ENCODE measurements at regions not wholly inside any gene's neighbourhood (a gene's known extent, or its start where the extent isn't known, plus 50 kb on each side); places are given as distances from the start of the nearest gene placed in this dataset.
A peak's percentile ranks its signal among the peaks of the same experiment; 100 is the strongest.
"Not testable (repeated sequence)": the region's sequence is repeated elsewhere in the genome, so short reads cannot be mapped to it uniquely, and the experiment has no call there.

DNA sequence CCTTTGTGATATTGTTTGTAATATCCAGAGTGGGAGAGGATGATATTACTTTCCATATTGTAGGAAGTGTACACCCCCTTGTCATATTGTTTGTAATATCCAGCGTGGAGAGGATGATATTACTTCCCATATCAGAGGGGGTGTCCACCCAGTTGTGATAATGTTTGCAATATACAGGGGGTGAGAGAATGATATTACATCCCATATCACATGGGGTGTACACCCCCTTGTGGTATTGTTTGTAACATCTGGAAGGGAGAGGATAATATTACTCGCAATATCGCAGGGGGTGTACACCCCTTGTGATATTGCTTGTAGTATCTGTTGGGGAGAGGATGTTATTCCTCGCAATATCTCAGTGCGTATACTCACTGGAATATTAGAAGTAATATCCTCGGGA is 61.5 kb downstream of the PRSS23 start:
- DNase-seq: no peak

DNA sequence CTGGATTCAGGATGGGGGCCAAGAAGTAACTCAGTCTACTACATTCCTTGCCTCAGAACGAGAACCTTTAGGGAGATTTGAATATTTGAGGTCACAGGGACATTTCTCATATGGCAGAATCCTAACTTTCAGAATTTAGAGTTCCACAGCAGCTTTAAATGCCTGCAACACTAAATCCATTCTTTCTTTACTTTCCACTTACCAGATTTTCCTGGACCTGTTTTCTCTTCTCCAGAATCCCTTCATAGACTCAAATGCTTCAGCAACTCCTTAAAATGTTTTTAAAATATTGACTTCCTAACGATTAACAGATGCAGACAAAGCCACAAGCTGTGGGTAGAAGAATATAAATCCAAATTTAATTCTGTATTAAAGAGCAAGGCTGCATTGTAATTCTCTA is 63.1 kb downstream of the PRSS23 start:
- no peak for DNase-seq

DNA sequence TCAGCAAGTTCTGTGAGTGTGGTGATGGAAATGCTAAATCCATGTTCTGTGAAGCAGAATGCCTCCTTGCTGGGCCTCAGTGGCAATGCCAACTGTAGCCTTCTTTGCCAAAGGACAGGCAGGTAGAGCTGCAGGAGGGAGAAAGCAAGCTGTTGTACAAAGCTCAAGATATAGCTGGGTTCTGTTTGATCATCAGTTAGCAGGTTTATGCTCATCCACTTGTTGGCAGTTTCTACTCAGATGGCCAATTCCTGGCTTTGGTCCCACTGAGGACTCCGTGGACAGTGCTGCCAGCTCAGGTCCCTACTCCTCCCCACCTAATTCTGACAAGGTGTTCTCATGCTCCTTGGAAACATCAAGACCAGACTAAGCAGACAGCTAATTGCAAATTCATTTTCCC is 65.1 kb downstream of the PRSS23 start:
- no peak for DNase-seq

DNA sequence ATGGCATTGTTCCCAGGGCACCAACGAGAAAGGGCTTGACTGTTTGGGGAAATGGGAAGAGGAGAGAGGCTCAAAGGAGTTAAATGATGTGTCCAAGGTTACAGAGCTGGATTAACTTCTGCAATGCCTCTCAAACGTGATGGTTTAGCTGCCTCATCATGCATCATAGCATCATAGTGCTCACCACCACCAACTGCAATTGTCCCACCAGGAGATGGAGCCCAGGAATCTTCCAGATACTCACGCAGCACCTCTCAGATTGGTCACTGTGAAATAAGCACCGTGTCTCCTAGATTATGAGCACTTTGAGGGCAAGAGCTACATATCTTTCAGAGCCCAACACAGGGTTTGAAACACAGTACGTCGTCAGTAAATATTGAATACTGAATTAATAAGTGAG is 69.2 kb downstream of the PRSS23 start:
- DNase-seq: no peak

DNA sequence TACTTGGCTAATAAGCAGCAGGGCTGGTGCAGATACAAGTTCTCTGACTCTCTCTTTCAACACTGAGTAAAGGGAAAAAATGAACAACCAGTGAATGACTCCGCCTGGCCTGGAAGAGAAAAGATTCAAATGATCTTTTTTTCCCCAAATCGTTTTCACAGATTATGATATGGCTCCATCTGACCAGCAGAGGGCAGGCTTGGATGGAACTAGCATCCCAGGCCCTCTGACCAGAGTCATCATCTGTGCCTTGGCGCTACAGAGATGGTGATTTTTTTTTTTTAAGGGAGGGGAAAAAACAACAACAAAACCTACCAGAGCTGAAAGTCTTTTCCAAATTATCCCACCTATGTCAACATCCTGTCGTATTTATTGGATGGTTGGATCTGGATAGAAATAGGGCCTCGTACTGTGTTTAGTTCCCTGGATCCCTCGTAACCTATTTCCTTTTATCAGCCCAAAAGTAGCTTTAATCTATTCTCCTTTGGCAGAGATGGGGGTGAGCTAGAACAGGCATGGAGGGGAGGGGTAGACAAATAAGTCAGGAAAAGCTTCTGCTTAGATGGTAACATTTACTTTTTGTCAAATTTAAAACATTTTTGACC is 69.7 kb downstream of the PRSS23 start:
- peak; percentile 28 for DNase-seq

DNA sequence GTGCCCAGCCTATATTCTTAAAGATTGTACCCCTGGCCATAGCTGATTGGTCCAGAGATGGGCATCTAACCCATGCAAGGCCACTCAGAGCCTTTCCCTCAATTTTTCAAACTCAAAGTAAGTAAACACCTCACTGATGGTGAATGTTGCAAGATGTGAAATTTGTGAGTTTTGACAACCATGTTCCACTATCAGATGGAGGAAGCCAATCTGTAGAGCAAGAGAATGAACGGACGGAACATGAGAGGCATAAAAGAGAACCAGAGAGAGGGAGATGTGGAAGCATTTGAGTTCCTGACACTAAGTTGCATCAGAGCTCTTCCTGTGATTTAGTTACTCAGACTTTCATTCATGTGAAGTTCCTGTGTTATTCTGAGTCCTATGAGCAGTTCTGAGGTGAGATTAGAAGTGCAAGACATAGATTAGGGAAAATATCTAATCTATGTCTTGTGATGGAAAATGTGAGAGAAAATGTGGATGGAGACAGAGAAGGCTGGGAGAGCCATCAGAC is 73.3 kb downstream of the PRSS23 start:
- no peak for DNase-seq

DNA sequence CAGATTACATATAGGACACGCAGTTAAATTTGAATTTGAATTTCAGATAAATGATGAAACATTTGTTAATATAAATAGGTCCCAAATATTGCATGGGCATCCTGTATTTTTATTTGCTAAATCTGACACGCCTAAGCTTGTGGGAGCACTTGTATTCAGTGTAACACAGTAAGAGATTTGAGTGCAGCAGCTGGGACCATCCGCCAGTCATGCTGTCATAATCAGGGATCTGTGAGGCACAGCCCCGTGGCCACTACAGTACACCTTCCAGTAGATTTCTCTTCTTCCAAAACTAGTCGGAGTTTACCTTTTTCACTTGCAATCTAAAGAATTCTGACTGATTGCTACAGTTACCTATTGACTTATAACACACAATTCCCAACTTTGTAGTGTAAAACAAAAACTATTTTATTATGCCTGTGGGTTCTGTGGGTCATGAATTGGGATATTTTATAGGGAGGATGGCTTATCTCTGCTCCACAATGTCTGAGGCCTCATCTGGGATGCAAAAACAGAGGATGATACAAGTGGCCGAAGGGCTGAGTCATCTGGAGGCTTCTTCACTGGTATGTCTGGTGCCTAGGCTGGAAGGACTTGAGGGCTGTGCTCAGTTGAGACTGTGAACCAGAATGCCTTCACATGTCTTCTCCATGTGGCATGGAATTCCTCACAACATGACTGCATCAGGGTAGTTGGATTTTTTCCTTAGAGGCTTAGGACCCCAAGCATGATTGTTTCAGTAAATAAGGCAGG is 74.1 kb downstream of the PRSS23 start:
- no peak for DNase-seq

DNA sequence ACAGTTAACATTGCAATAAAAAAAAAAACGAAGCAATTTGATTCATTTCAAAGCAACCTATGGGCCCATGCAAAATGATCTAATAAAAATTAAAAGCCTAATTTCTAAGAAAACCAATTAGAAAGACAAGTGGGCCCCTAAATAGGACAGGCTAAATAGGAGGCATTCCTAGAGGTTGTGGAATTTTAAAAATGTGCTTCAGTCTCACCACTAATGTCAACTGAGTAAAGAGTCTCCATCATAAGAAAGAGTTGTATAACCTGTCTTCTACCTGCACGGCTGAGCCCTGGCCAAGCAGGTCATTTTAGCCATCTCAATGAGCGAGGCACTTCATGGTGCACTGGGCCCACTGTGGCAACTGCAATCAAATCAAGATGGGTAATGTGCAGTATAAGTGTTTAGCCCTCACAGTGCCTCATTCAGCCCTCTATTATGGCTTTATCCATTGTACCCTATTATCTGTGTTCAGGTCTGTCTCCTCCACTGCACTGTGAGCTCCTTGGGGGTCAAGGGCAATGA is 76.4 kb downstream of the PRSS23 start:
- DNase-seq: no peak

DNA sequence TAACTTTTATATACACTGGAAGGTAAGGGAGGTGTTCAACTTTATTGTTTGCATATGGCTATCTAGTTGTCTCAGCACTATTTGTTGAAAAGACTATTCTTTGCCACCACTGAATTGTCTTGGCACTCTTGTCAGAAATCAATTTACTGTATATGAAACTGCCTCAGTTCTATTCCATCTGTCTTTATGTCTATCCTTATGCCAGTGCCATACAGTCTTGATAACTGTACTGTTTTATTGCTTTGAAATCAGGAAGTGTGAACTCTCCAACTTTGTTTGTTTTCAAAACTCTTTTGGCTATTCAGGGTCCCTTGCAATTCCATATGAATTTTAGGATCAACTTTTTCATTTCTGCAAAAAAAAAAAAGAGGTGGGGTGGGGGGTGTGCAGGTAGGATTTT is 77.2 kb downstream of the PRSS23 start:
- DNase-seq: no peak

DNA sequence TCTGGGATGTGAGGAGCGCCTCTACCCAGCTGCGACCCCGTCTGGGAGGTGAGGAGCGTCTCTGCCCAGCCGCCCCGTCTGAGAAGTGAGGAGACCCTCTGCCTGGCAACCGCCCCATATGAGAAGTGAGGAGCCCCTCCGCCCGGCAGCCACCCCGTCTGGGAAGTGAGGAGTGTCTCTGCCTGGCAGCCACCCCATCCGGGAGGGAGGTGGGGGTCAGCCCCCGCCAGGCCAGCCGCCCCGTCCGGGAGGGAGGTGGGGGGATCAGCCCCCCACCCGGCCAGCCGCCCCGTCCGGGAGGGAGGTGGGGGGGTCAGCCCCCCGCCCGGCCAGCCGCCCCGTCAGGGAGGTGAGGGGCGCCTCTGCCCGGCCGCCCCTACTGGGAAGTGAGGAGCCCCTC is 76.0 kb downstream of the FZD4 start:
- not testable (repeated sequence) for DNase-seq

DNA sequence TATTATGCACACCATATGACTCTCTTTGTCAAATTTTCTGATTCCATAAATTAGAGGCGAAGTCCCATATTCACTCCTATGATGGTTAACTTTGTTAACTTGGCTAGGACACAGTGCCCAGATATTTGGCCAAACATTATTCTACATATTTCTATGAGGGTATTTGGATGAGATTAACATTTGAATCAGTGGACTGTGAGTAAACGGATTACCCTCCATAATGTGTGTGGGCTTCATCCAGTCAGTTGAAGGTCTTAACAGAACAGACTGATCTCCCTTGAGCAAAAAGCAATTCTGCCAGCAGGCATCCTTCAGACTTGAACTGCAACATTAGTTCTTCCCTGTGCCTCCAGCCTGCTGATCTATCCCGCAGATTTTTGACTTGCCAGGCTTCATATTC is 69.9 kb downstream of the FZD4 start:
- DNase-seq: no peak

DNA sequence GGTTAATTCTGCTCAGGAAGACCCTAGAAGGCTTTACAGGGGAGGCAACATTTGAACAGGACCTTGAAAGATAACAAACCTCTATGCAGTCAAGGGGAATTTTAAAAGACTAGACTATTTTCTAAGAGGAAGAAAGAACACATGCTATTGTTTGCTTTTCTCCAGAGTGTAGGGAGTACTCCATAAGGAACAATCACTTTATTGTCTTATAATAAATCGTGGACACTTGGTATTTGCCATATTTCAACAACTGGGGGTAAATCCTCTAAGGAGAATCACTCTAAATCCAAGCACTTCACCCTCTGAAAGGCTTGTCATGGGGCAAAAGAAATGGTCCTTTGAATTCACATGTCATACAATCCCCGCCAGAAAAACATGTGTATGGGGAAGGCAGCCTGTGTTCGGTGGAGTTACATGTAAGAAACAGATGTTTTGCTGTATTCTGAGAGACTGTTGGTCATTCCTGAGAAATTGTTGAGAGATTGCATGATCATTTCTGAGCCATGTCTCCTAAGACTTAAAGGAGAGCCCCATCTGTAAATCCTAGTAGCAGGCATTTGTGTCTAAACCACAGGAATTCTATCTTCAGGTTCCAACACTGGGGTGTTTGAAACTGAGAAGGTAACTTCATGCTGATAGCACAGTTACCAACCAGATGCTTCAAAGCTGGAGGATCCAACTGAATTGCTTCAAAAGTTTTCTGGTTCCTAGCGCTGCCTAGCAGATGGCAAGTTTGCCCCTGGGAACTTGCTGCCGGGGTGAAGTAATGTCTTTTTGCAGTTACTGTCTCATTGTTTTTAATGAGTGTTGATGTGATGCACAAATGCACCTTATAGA is 66.8 kb downstream of the FZD4 start:
- DNase-seq: no peak

DNA sequence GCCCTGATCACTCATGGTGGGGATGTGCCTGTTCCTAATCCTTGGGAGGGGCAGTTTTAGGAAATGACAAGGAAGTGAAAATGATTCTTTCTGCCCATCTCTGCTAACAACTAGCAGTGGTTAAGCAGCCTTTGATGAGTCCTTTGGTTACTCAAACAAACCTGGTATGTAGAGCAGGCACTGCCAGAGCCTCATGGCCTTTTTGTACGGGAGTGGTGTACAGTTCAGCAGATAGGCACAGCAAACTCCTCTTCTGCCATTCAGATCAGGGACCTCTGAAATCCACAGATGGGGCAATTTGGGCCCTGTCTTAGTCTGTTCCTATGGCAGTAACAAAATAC is 66.2 kb downstream of the FZD4 start:
- no peak for DNase-seq

DNA sequence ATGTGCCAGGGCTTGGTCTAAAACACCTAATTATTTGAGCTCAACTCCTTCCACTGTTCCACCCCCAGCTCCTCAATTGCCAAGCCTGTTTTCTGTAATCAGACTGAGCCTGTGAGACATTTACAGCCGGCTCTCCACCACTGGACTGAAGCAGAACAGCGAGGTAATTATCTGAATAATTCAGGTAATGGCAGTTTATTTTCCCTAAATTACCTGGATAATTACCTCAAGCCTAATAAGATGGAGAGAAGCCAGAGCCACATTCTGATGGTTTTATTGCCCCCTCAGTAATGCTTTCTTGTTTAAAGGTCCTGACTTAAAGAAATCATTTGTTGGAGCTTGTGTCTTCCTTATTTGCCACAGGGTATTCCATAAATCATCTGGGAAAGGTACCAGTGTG is 64.2 kb downstream of the FZD4 start:
- DNase-seq: no peak

DNA sequence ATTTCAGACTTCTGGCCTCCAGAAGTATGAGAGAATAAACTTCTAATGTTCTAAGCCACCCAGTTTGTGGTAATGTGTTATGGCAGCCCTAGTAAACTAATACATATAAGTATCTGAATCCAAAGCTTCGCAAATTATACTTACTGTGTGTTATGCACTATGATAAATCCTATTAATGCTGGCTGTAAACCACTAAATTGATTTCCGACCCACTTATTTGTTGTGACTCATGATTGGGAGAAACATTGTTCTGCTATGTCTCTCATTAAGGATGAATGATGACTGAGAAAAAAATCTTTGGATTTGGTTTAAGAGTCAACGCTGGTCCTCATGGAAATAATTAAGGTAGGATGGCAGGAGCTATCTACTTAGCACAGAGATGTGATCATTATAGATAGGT is 62.0 kb downstream of the FZD4 start:
- DNase-seq: no peak

Data from CD4-positive, alpha-beta T cell treated with Interleukin-12 subunit alpha and Interleukin-12 subunit beta, for 1 hour (primary cell).